ENCODE measurements at regions not wholly inside any gene's neighbourhood (a gene's known extent, or its start where the extent isn't known, plus 50 kb on each side); places are given as distances from the start of the nearest gene placed in this dataset.

DNA sequence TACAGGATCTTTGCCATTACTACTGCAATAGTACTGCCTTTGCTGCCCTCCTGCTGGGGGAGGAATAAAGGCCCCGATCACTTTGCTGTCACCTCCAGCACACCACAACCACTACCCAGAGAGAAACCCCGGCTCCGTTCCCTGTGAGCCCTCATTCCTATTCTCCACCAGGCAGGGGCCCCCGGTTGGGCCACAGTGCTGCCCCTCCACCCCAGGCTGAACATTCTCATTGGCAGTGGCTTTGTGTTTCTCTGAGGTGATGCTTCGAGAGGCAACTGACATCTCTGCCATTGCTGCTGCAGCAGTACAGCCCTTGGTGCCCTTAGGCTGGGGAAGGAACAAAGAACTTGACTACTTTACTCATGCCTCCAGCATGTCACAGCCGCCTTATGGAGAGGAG lies 612.9 kb upstream of the EPHA6 start:
- Mint-ChIP-seq H3K27ac (no peak overlapping the region), H3K36me3 (no peaks in the 10 kb centered on the region), H3K4me3 (no peak overlapping the region), H3K4me1 (no peaks in the 10 kb centered on the region), H3K9me3 (peaks cover 10 to 33% (median 18%) of the 10 kb centered on the region in 5 donors), H3K27me3 (no peaks in the 10 kb centered on the region)
- no peak overlapping the region for H3K27ac ChIP-seq (ENCODE audit: low read depth, low read length)
- H3K36me3 ChIP-seq (ENCODE audit: insufficient read depth, low read length), result no peaks in the 10 kb centered on the region
- no peaks in the 10 kb centered on the region for H3K9me3 ChIP-seq (ENCODE audit: low read length)
- no peak overlapping the region for H3K4me3 ChIP-seq (ENCODE audit: low read length)
- DNase-seq, result no peak
- CTCF ChIA-PET, result no interaction called here
- POLR2A ChIA-PET, result no interaction called here
- H3K4me1 ChIP-seq (ENCODE audit: insufficient read depth, low read length), result no peaks in the 10 kb centered on the region
- H3K27me3 ChIP-seq (ENCODE audit: insufficient read depth, low read length, poor library complexity, severe bottlenecking), result no peaks in the 10 kb centered on the region

DNA sequence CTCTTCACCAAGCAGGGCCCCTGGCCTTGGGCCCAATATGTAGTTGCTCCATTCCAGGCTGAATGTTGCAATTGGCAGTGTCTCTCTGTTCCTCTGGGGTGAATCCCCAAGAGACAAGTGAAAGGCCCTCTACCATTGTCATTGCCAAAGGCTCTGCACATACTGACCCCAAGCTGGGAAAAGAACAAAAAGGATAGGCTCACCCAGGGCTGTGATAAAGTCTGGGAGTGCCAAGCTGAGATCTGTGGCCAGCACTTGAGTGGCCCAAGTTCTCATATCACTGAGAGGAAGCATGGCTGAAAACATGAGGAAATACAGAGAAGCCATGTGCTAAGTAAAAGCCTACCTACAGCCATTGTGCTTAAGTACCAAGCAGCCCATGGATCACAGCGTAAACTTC lies 612.2 kb upstream of the EPHA6 start:
- no peak overlapping the region for H3K4me3 ChIP-seq (ENCODE audit: low read length)
- Mint-ChIP-seq H3K4me1 (no peaks in the 10 kb centered on the region), H3K27ac (no peak overlapping the region), H3K27me3 (no peaks in the 10 kb centered on the region), H3K4me3 (no peak overlapping the region), H3K9me3 (peaks cover 11 to 33% (median 18%) of the 10 kb centered on the region in 5 donors), H3K36me3 (no peaks in the 10 kb centered on the region)
- H3K4me1 ChIP-seq (ENCODE audit: insufficient read depth, low read length), result no peaks in the 10 kb centered on the region
- no peaks in the 10 kb centered on the region for H3K27me3 ChIP-seq (ENCODE audit: insufficient read depth, low read length, poor library complexity, severe bottlenecking)
- H3K27ac ChIP-seq (ENCODE audit: low read depth, low read length), result no peak overlapping the region
- ChIA-PET CTCF (no interaction called here), POLR2A (no interaction called here)
- no peaks in the 10 kb centered on the region for H3K9me3 ChIP-seq (ENCODE audit: low read length)
- DNase-seq, result no peak
- H3K36me3 ChIP-seq (ENCODE audit: insufficient read depth, low read length), result no peaks in the 10 kb centered on the region

DNA sequence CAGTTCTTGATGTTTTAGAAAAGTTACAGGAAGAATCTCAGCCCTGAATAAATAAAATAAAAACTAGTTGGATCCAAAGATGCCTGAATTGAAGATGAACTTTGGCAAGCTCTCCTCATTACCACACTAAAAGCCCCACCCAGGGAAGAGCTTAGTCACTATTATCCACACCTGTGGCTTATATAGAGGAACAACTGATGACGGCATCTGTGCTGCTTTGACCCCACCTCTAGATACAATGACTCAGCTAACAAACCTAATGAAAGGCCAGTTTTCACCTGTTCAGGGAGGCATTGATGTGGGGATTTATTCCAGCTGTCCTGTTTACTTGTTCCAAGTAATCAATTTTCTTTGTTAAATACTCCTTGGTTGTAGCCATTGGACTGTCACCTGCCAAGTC lies 604.7 kb upstream of the EPHA6 start:
- POLR2A ChIA-PET, result no interaction called here
- Mint-ChIP-seq H3K36me3 (no peaks in the 10 kb centered on the region), H3K4me1 (no peaks in the 10 kb centered on the region), H3K9me3 (peaks cover 8 to 28% (median 14%) of the 10 kb centered on the region in 5 donors), H3K4me3 (no peak overlapping the region), H3K27me3 (no peaks in the 10 kb centered on the region), H3K27ac (no peak overlapping the region)
- no peaks in the 10 kb centered on the region for H3K9me3 ChIP-seq (ENCODE audit: low read length)
- no peaks in the 10 kb centered on the region for H3K27me3 ChIP-seq (ENCODE audit: insufficient read depth, low read length, poor library complexity, severe bottlenecking)
- no peak for DNase-seq
- H3K4me3 ChIP-seq (ENCODE audit: low read length), result no peak overlapping the region
- no peak overlapping the region for H3K27ac ChIP-seq (ENCODE audit: low read depth, low read length)
- CTCF ChIA-PET, result no interaction called here
- H3K36me3 ChIP-seq (ENCODE audit: insufficient read depth, low read length), result no peaks in the 10 kb centered on the region
- H3K4me1 ChIP-seq (ENCODE audit: insufficient read depth, low read length), result no peaks in the 10 kb centered on the region

DNA sequence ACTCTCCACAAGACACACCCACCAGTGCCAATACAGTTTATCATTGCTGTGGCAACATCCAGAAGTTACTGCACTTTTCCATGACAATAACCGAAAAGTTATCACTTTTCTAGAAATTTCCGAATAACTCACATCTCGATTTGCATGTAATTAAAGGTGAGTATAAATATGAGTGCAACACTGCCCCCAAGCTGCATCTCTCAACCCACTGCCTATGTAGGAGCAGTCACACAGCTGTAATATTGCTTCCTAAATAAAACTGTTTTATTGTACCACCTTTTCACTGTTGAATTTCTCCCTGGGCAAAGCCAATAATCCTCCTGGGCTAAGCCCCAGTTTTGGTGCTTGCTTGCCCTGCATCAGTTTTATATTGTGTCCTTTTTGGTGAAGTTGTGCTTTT lies 601.0 kb upstream of the EPHA6 start:
- Mint-ChIP-seq H3K36me3 (no peaks in the 10 kb centered on the region), H3K9me3 (peaks cover 15 to 41% (median 18%) of the 10 kb centered on the region in 5 donors), H3K4me1 (no peaks in the 10 kb centered on the region), H3K4me3 (no peak overlapping the region), H3K27ac (no peak overlapping the region), H3K27me3 (no peaks in the 10 kb centered on the region)
- no peaks in the 10 kb centered on the region for H3K4me1 ChIP-seq (ENCODE audit: insufficient read depth, low read length)
- H3K27me3 ChIP-seq (ENCODE audit: insufficient read depth, low read length, poor library complexity, severe bottlenecking), result no peaks in the 10 kb centered on the region
- ChIA-PET POLR2A (no interaction called here), CTCF (no interaction called here)
- H3K9me3 ChIP-seq (ENCODE audit: low read length), result no peaks in the 10 kb centered on the region
- H3K4me3 ChIP-seq (ENCODE audit: low read length), result no peak overlapping the region
- H3K36me3 ChIP-seq (ENCODE audit: insufficient read depth, low read length), result no peaks in the 10 kb centered on the region
- DNase-seq, result no peak
- no peak overlapping the region for H3K27ac ChIP-seq (ENCODE audit: low read depth, low read length)

DNA sequence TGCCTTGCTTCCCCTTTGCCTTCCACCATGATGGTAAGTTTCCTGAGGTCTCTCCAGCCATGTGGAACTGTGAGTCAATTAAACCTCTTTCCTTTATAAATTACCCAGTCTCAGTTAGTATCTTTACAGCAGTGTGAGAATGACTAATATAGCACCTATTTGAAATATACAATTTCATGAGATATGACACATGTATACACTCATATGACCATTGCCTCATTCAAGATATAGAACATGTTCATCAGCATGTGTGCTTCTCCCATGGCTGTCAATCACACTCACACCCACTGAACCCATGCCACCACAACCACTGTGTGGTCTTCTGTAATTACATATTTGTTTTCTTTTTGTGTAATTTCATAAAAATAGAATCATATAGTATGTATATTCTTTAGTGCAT lies 599.5 kb upstream of the EPHA6 start:
- Mint-ChIP-seq H3K27ac (no peak overlapping the region), H3K36me3 (no peaks in the 10 kb centered on the region), H3K4me1 (no peaks in the 10 kb centered on the region), H3K4me3 (no peak overlapping the region), H3K9me3 (peaks cover 14 to 27% (median 15%) of the 10 kb centered on the region in 5 donors), H3K27me3 (no peaks in the 10 kb centered on the region)
- ChIA-PET POLR2A (no interaction called here), CTCF (no interaction called here)
- no peaks in the 10 kb centered on the region for H3K36me3 ChIP-seq (ENCODE audit: insufficient read depth, low read length)
- H3K9me3 ChIP-seq (ENCODE audit: low read length), result no peaks in the 10 kb centered on the region
- H3K4me1 ChIP-seq (ENCODE audit: insufficient read depth, low read length), result no peaks in the 10 kb centered on the region
- no peak overlapping the region for H3K27ac ChIP-seq (ENCODE audit: low read depth, low read length)
- H3K27me3 ChIP-seq (ENCODE audit: insufficient read depth, low read length, poor library complexity, severe bottlenecking), result no peaks in the 10 kb centered on the region
- no peak overlapping the region for H3K4me3 ChIP-seq (ENCODE audit: low read length)
- no peak for DNase-seq

DNA sequence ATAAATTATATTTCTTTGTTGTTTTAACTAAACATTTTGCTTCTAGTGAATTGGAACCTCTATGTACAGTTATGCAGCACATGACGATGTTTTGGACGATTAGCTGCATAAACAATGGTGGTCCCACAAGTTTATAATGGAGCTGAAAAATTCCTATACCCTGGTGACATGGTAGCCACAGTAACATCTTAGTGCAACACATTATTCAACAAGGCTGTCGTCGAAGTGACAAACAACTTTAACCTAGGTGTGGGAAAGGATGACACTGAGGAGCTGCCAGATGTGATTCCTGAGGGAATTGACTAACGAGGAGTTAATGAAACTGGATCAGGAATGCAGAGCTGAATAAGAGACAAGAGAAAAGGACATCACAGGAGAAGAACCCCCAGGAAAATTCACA lies 588.9 kb upstream of the EPHA6 start:
- Histone ChIP-seq H3K27me3 (ENCODE audit: insufficient read depth, low read length, poor library complexity, severe bottlenecking) (no peaks in the 10 kb centered on the region), H3K27ac (ENCODE audit: low read depth, low read length) (no peak overlapping the region), H3K4me3 (ENCODE audit: low read length) (no peak overlapping the region), H3K9me3 (ENCODE audit: low read length) (no peaks in the 10 kb centered on the region), H3K4me1 (ENCODE audit: insufficient read depth, low read length) (no peaks in the 10 kb centered on the region), H3K36me3 (ENCODE audit: insufficient read depth, low read length) (no peaks in the 10 kb centered on the region)
- H3K27ac Mint-ChIP-seq, result no peak overlapping the region
- ChIA-PET CTCF (no interaction called here), POLR2A (no interaction called here)
- no peak for DNase-seq
- no peak overlapping the region for H3K4me3 Mint-ChIP-seq
- H3K27me3 Mint-ChIP-seq, result no peaks in the 10 kb centered on the region
- H3K36me3 Mint-ChIP-seq, result no peaks in the 10 kb centered on the region
- H3K9me3 Mint-ChIP-seq, result peaks cover 0 to 25% (median 2%) of the 10 kb centered on the region in 5 donors
- no peaks in the 10 kb centered on the region for H3K4me1 Mint-ChIP-seq

DNA sequence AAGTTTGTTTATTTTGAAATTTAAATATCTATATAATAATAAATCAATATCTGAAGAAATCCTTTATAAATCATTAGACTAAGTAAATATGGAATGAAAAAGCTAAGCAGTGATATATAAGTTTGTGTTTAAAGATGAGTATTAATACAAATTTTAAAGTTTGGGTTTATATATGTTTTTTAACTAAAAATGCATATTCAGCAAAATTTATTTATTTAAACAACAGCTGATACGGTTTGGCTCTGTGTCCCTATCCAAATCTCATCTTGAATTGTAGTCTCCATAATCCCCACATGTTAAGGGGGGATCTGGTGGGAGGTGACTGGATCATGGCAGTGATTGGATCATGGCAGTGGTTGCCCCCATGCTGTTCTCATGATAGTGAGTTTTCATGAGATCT lies 580.7 kb upstream of the EPHA6 start:
- POLR2A ChIA-PET, result no interaction called here
- H3K4me3 Mint-ChIP-seq, result no peak overlapping the region
- peaks cover 0 to 22% (median 6%) of the 10 kb centered on the region in 5 donors for H3K9me3 Mint-ChIP-seq
- H3K27me3 Mint-ChIP-seq, result no peaks in the 10 kb centered on the region
- H3K27ac Mint-ChIP-seq, result no peak overlapping the region
- Histone ChIP-seq H3K27me3 (ENCODE audit: insufficient read depth, low read length, poor library complexity, severe bottlenecking) (no peaks in the 10 kb centered on the region), H3K4me1 (ENCODE audit: insufficient read depth, low read length) (no peaks in the 10 kb centered on the region), H3K27ac (ENCODE audit: low read depth, low read length) (no peak overlapping the region), H3K36me3 (ENCODE audit: insufficient read depth, low read length) (no peaks in the 10 kb centered on the region), H3K9me3 (ENCODE audit: low read length) (no peaks in the 10 kb centered on the region), H3K4me3 (ENCODE audit: low read length) (no peak overlapping the region)
- CTCF ChIA-PET, result no interaction called here
- no peak for DNase-seq
- H3K36me3 Mint-ChIP-seq, result no peaks in the 10 kb centered on the region
- no peaks in the 10 kb centered on the region for H3K4me1 Mint-ChIP-seq

DNA sequence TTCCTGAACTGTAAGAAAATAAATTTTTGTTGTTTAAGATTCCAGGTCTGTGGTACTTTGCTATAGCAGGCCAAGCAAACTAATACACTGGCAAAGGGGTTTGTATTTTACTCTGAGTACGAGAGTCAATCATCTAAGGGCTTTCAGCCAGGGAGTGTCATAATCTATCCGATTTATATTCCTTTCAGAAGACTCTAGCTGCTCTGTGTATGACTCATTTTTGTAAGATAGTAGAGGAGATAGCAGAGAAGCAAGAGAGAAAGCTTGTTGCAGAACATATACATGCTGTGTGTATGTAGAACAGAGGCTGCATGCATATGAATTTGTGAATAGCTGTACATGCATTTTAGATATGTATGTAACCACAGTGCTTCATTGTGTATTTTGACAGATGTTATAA lies 577.9 kb upstream of the EPHA6 start:
- Histone ChIP-seq H3K36me3 (ENCODE audit: insufficient read depth, low read length) (no peaks in the 10 kb centered on the region), H3K4me3 (ENCODE audit: low read length) (no peak overlapping the region), H3K27me3 (ENCODE audit: insufficient read depth, low read length, poor library complexity, severe bottlenecking) (no peaks in the 10 kb centered on the region), H3K4me1 (ENCODE audit: insufficient read depth, low read length) (no peaks in the 10 kb centered on the region), H3K9me3 (ENCODE audit: low read length) (peaks cover 4% of the 10 kb centered on the region), H3K27ac (ENCODE audit: low read depth, low read length) (no peak overlapping the region)
- Mint-ChIP-seq H3K27me3 (no peaks in the 10 kb centered on the region), H3K4me1 (no peaks in the 10 kb centered on the region), H3K4me3 (no peak overlapping the region), H3K36me3 (no peaks in the 10 kb centered on the region), H3K9me3 (peaks cover 0 to 17% (median 4%) of the 10 kb centered on the region in 5 donors), H3K27ac (no peak overlapping the region)
- no peak for DNase-seq
- POLR2A ChIA-PET, result no interaction called here
- CTCF ChIA-PET, result no interaction called here

DNA sequence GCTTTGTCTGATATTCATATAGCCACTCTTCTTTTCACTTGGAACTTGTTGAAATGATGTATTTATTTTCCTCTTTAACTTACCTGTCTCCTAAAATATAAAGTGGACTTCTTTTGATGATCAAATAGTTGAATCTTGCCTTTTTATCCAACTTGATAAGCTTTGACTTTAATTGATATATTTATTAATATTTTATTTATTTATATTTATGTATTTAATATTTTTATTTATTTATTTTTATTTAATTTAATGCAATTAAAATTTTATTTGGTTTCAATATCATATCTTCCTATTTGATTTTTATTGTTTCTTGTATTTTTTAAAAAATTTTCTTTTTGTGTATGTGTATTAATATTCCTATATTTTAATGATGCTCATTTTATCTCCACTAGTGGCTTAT lies 555.1 kb upstream of the EPHA6 start:
- no peak overlapping the region for H3K4me3 Mint-ChIP-seq
- no peaks in the 10 kb centered on the region for H3K27me3 Mint-ChIP-seq
- Histone ChIP-seq H3K27ac (ENCODE audit: low read depth, low read length) (no peak overlapping the region), H3K36me3 (ENCODE audit: insufficient read depth, low read length) (no peaks in the 10 kb centered on the region), H3K9me3 (ENCODE audit: low read length) (no peaks in the 10 kb centered on the region), H3K4me3 (ENCODE audit: low read length) (no peak overlapping the region), H3K4me1 (ENCODE audit: insufficient read depth, low read length) (no peaks in the 10 kb centered on the region), H3K27me3 (ENCODE audit: insufficient read depth, low read length, poor library complexity, severe bottlenecking) (no peaks in the 10 kb centered on the region)
- DNase-seq, result no peak
- no peaks in the 10 kb centered on the region for H3K36me3 Mint-ChIP-seq
- ChIA-PET POLR2A (no interaction called here), CTCF (no interaction called here)
- no peak overlapping the region for H3K27ac Mint-ChIP-seq
- peaks cover 0 to 14% (median 5%) of the 10 kb centered on the region in 5 donors for H3K9me3 Mint-ChIP-seq
- no peaks in the 10 kb centered on the region for H3K4me1 Mint-ChIP-seq

Data from CD8-positive, alpha-beta memory T cell (primary cell).